ENCODE measurements at regions not wholly inside any gene's neighbourhood (a gene's known extent, or its start where the extent isn't known, plus 50 kb on each side); places are given as distances from the start of the nearest gene placed in this dataset.

DNA sequence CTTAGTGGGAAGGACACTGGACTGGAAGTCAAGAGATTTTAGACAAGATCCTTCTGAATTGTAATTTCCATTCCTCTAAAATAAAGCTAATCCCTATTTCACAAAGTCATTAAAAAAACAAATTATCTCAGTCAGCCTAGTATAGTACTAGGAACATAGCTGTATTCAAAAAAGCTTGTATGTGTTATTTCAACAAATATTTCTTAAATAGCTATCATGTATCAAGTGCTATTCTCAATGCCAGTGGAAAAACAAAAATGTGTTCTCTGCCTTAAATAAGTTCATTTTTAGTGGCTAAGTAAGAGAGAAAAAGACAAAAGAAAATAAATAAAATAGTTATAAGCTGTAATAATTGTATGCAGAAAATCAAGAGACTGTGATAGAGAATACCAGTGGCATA, 541.8 kb upstream of the CDH2 start:
- no peak overlapping the region for H3K9ac ChIP-seq (ENCODE audit: low read length)
- H3K4me1 ChIP-seq (ENCODE audit: control insufficient read depth in 2 of 2, insufficient read depth in 2 of 2, low read length in 2 of 2), result no peaks in the 10 kb centered on the region
- no peaks in the 10 kb centered on the region for H3K9me3 ChIP-seq (ENCODE audit: control extremely low read depth in 1 of 3, control insufficient read depth in 2 of 3, insufficient read depth in 1 of 3, low read length in 2 of 3)
- no peaks in the 10 kb centered on the region for H3K79me2 ChIP-seq (ENCODE audit: control insufficient read depth, insufficient read depth, low read length)
- ChIA-PET CTCF (no interaction called here), POLR2A (no interaction called here)
- Mint-ChIP-seq H3K27me3 (no peaks in the 10 kb centered on the region), H3K4me1 (no peaks in the 10 kb centered on the region), H3K27ac (no peak overlapping the region), H3K9me3 (ENCODE audit: insufficient read depth) (peaks cover 2% of the 10 kb centered on the region), H3K4me3 (no peak overlapping the region)
- no peak overlapping the region for H3K4me2 ChIP-seq (replicated peaks; ENCODE audit: low read depth, low read length, poor library complexity, severe bottlenecking)
- H4K20me1 ChIP-seq (ENCODE audit: control insufficient read depth, insufficient read depth, low read length, poor library complexity, severe bottlenecking), result no peaks in the 10 kb centered on the region
- no peak overlapping the region for H3K27ac ChIP-seq (ENCODE audit: low read length in 2 of 2)
- no peak overlapping the region for H2AFZ ChIP-seq (ENCODE audit: insufficient read depth, low read depth, low read length, poor library complexity, severe bottlenecking)
- no peaks in the 10 kb centered on the region for H3K36me3 ChIP-seq (replicated peaks in 1 of 2; ENCODE audit: control extremely low read depth in 1 of 2, control insufficient read depth in 1 of 2, extremely low read depth in 1 of 2, insufficient read depth in 2 of 2, low read length in 1 of 2)
- no peak overlapping the region for H3K4me3 ChIP-seq (ENCODE audit: control extremely low read depth in 1 of 5, extremely low read depth in 1 of 5, insufficient read depth in 1 of 5, low read depth in 2 of 5, low read length in 4 of 5)
- no peaks in the 10 kb centered on the region for H3K27me3 ChIP-seq (replicated peaks in 1 of 4; ENCODE audit: control extremely low read depth in 1 of 4, control insufficient read depth in 3 of 4, insufficient read depth in 4 of 4, low read length in 3 of 4)
- ATAC-seq (ENCODE audit: low read depth), result no peak
- TF ChIP-seq EZH2 (IDR thresholded peaks at IDR 0.05; ENCODE audit: borderline replicate concordance, insufficient read depth, low read depth, low read length, poor library complexity, severe bottlenecking), result no peak
- TF ChIP-seq, protein P1, sequence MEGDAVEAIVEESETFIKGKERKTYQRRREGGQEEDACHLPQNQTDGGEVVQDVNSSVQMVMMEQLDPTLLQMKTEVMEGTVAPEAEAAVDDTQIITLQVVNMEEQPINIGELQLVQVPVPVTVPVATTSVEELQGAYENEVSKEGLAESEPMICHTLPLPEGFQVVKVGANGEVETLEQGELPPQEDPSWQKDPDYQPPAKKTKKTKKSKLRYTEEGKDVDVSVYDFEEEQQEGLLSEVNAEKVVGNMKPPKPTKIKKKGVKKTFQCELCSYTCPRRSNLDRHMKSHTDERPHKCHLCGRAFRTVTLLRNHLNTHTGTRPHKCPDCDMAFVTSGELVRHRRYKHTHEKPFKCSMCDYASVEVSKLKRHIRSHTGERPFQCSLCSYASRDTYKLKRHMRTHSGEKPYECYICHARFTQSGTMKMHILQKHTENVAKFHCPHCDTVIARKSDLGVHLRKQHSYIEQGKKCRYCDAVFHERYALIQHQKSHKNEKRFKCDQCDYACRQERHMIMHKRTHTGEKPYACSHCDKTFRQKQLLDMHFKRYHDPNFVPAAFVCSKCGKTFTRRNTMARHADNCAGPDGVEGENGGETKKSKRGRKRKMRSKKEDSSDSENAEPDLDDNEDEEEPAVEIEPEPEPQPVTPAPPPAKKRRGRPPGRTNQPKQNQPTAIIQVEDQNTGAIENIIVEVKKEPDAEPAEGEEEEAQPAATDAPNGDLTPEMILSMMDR (IDR thresholded peaks at IDR 0.05), result no peak
- intact Hi-C loops (cut with micrococcal nuclease), result no loop called here
- no peak for DNase-seq

DNA sequence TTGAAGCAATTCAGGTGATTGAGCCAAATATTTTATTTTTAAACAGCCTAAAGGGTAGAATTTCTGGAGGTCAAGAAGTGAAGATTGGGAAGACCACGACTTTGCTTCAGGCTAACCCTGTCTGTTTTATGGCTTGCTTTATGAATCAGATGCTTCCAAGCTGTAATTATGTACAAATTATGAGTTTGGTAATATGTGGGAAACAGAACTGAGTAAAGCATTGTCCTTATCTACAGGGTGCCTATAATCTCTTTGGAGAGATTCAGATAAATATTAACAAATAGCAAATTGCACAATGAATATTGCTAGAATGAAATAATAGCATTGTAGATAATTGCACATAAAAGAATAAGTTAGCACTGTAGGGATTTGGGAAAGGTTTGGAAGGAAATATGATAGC, 539.4 kb upstream of the CDH2 start:
- H3K9me3 Mint-ChIP-seq (ENCODE audit: insufficient read depth), result peaks cover 2% of the 10 kb centered on the region
- POLR2A ChIA-PET, result no interaction called here

More for the DNA sequence above, 539.4 kb upstream of the CDH2 start:
- intact Hi-C loops (cut with micrococcal nuclease), result no loop called here
- Mint-ChIP-seq H3K27me3 (no peaks in the 10 kb centered on the region), H3K4me3 (no peak overlapping the region), H3K27ac (no peak overlapping the region), H3K4me1 (no peaks in the 10 kb centered on the region)
- DNase-seq (no peak), ATAC-seq (ENCODE audit: low read depth) (no peak)
- Histone ChIP-seq H4K20me1 (ENCODE audit: control insufficient read depth, insufficient read depth, low read length, poor library complexity, severe bottlenecking) (no peaks in the 10 kb centered on the region), H3K36me3 (replicated peaks in 1 of 2; ENCODE audit: control extremely low read depth in 1 of 2, control insufficient read depth in 1 of 2, extremely low read depth in 1 of 2, insufficient read depth in 2 of 2, low read length in 1 of 2) (no peaks in the 10 kb centered on the region), H3K79me2 (ENCODE audit: control insufficient read depth, insufficient read depth, low read length) (no peaks in the 10 kb centered on the region), H3K9me3 (ENCODE audit: control extremely low read depth in 1 of 3, control insufficient read depth in 2 of 3, insufficient read depth in 1 of 3, low read length in 2 of 3) (no peaks in the 10 kb centered on the region), H3K4me2 (replicated peaks; ENCODE audit: low read depth, low read length, poor library complexity, severe bottlenecking) (no peak overlapping the region), H3K9ac (ENCODE audit: low read length) (no peak overlapping the region), H3K27ac (ENCODE audit: low read length in 2 of 2) (no peak overlapping the region), H3K27me3 (replicated peaks in 1 of 4; ENCODE audit: control extremely low read depth in 1 of 4, control insufficient read depth in 3 of 4, insufficient read depth in 4 of 4, low read length in 3 of 4) (no peaks in the 10 kb centered on the region), H3K4me3 (ENCODE audit: control extremely low read depth in 1 of 5, extremely low read depth in 1 of 5, insufficient read depth in 1 of 5, low read depth in 2 of 5, low read length in 4 of 5) (no peak overlapping the region), H3K4me1 (ENCODE audit: control insufficient read depth in 2 of 2, insufficient read depth in 2 of 2, low read length in 2 of 2) (no peaks in the 10 kb centered on the region), H2AFZ (ENCODE audit: insufficient read depth, low read depth, low read length, poor library complexity, severe bottlenecking) (no peak overlapping the region)
- 86% methylated on average over 1 of the region's 1 CpG for WGBS (ENCODE audit: insufficient coverage)
- CTCF ChIA-PET, result no interaction called here
- TF ChIP-seq EZH2 (IDR thresholded peaks at IDR 0.05; ENCODE audit: borderline replicate concordance, insufficient read depth, low read depth, low read length, poor library complexity, severe bottlenecking), result no peak
- TF ChIP-seq, protein P1 (IDR thresholded peaks at IDR 0.05), result no peak

Data from B cell (primary cell).